MCF 10A (cell line): ENCODE measurements at regions not wholly inside any gene's neighbourhood (a gene's known extent, or its start where the extent isn't known, plus 50 kb on each side); places are given as distances from the start of the nearest gene placed in this dataset.

Source experiments
- BruUV-seq: library from RNA; stranded (reverse); fragments of 400-500 nt; replicated peaks from 2 replicates; lab custom pipeline; 2021; lab: Mats Ljungman, UMichigan
- CTCF ChIA-PET: fragments of 300-600 bp; sonication (Branson Sonifier 250); formaldehyde crosslinking; extraction: SDS; loops from one replicate; lab custom pipeline; 2021; ENCODE audit warnings: antibody characterized with exemption, inconsistent platforms; lab: Yijun Ruan, JAX
- POLR2A ChIA-PET: fragments of 300-600, 350-650 bp; sonication (Branson Sonifier 250); formaldehyde crosslinking; extraction: SDS; loops from one replicate; lab custom pipeline; 2020; ENCODE audit warnings: antibody characterized with exemption, inconsistent platforms; lab: Yijun Ruan, JAX
- DNase-seq: peaks from one replicate; pipeline ENCODE4 v3.0.0-alpha.2; 2018; ENCODE audit not compliant: unreplicated experiment
- H3K27ac Mint-ChIP-seq: one replicate; pipeline ENCODE4 v1.8.0; 2022; ENCODE audit warnings: mild to moderate bottlenecking, low read depth, mixed read lengths; ENCODE audit not compliant: unreplicated experiment
- H3K27me3 Mint-ChIP-seq: one replicate; pipeline ENCODE4 v1.8.0; 2022; ENCODE audit warnings: mixed read lengths; ENCODE audit not compliant: insufficient read depth, unreplicated experiment
- H3K36me3 Mint-ChIP-seq: one replicate; pipeline ENCODE4 v1.8.0; 2022; ENCODE audit warnings: mild to moderate bottlenecking, moderate library complexity, mixed read lengths; ENCODE audit not compliant: insufficient read depth, unreplicated experiment
- H3K4me1 Mint-ChIP-seq: one replicate; pipeline ENCODE4 v1.8.0; 2022; ENCODE audit warnings: mixed read lengths; ENCODE audit not compliant: insufficient read depth, unreplicated experiment
- H3K4me3 Mint-ChIP-seq: one replicate; pipeline ENCODE4 v1.8.0; 2022; ENCODE audit warnings: mild to moderate bottlenecking, moderate library complexity, mixed read lengths; ENCODE audit not compliant: unreplicated experiment
- H3K9me3 Mint-ChIP-seq: one replicate; pipeline ENCODE4 v1.8.0; 2022; ENCODE audit warnings: mixed read lengths; ENCODE audit not compliant: unreplicated experiment
- intact Hi-C: fragments of 100-400 bp; cut with micrococcal nuclease; formaldehyde crosslinking; loops from 2 replicates; pipeline ENCODE4 v1.14.1; 2022
- TF ChIP-seq, protein P1 (sequence below): fragments of 200-600 bp; IDR thresholded peaks from one replicate; pipeline ENCODE4 v1.8.0; 2022; ENCODE audit warnings: antibody characterized with exemption, mild to moderate bottlenecking; ENCODE audit not compliant: unreplicated experiment

GRCh38 chr6:156427345-156427744 is 349.8 kb upstream of the ARID1B start:
- H3K27ac Mint-ChIP-seq, result peak overlapping the region; percentile 25
- H3K4me3 Mint-ChIP-seq, result no peak overlapping the region
- H3K27me3 Mint-ChIP-seq, result no peaks in the 10 kb centered on the region
- intact Hi-C loops, result no loop called here
- POLR2A ChIA-PET, result interaction anchor here (0.8 to 1.5 kb wide), 5 partner anchors 9 to 522 kb away, joined by 3 to 8 read pairs (median 3); no protein-coding TSS in a partner anchor
- H3K36me3 Mint-ChIP-seq, result no peaks in the 10 kb centered on the region
- H3K4me1 Mint-ChIP-seq, result peaks cover 21% of the 10 kb centered on the region
- TF ChIP-seq, protein P1, sequence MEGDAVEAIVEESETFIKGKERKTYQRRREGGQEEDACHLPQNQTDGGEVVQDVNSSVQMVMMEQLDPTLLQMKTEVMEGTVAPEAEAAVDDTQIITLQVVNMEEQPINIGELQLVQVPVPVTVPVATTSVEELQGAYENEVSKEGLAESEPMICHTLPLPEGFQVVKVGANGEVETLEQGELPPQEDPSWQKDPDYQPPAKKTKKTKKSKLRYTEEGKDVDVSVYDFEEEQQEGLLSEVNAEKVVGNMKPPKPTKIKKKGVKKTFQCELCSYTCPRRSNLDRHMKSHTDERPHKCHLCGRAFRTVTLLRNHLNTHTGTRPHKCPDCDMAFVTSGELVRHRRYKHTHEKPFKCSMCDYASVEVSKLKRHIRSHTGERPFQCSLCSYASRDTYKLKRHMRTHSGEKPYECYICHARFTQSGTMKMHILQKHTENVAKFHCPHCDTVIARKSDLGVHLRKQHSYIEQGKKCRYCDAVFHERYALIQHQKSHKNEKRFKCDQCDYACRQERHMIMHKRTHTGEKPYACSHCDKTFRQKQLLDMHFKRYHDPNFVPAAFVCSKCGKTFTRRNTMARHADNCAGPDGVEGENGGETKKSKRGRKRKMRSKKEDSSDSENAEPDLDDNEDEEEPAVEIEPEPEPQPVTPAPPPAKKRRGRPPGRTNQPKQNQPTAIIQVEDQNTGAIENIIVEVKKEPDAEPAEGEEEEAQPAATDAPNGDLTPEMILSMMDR, result no peak
- CTCF ChIA-PET, result interaction anchor here (0.5 to 1.3 kb wide), 4 partner anchors 16 to 1027 kb away, joined by 3 to 5 read pairs (median 4); no protein-coding TSS in a partner anchor
- H3K9me3 Mint-ChIP-seq, result no peaks in the 10 kb centered on the region
- DNase-seq, result peak; percentile 91
- no TSS peak for BruUV-seq

GRCh38 chr6:156425359-156426020 is 351.7 kb upstream of the ARID1B start:
- Mint-ChIP-seq H3K27me3 (no peaks in the 10 kb centered on the region), H3K4me3 (no peak overlapping the region), H3K27ac (peak overlapping the region; percentile 25), H3K36me3 (no peaks in the 10 kb centered on the region), H3K9me3 (no peaks in the 10 kb centered on the region), H3K4me1 (peaks cover 35% of the 10 kb centered on the region)
- no peak for DNase-seq
- CTCF ChIA-PET, result interaction anchor here (0.7 kb wide), 1 partner anchor 356 kb away, joined by 3 read pairs; no protein-coding TSS in a partner anchor
- TF ChIP-seq, protein P1, result no peak
- intact Hi-C loops, result no loop called here
- BruUV-seq, result no TSS peak
- POLR2A ChIA-PET, result no interaction called here

DNA sequence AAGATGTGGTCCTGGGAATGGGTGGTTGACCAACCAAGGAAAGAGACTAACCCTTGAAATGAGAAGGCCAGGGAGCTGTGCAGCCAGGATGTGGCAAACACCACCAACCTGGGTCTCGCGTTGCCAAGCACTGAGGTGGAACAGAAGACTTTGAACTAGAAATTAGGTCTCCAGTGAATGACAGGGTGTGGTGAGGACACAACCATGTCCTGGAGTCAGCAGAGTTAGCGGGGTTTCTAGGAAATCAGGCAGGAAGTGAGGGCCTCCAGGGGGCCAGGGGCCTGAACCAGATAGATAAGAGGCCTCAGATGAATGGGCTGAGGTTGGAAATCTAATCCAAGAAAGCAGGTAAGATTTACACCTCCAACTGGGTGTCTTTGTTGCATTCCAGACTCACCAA is 353.3 kb upstream of the ARID1B start:
- H3K36me3 Mint-ChIP-seq, result no peaks in the 10 kb centered on the region
- peaks cover 37% of the 10 kb centered on the region for H3K4me1 Mint-ChIP-seq
- intact Hi-C loops, result no loop called here
- TF ChIP-seq, protein P1, result no peak
- ChIA-PET POLR2A (no interaction called here), CTCF (interaction anchor here (0.7 kb wide), 2 partner anchors 108 to 323 kb away, joined by 3 to 4 read pairs; no protein-coding TSS in a partner anchor)
- no peak for DNase-seq
- H3K9me3 Mint-ChIP-seq, result no peaks in the 10 kb centered on the region
- no peak overlapping the region for H3K27ac Mint-ChIP-seq
- no peak overlapping the region for H3K4me3 Mint-ChIP-seq
- BruUV-seq, result no TSS peak
- H3K27me3 Mint-ChIP-seq, result no peaks in the 10 kb centered on the region

DNA sequence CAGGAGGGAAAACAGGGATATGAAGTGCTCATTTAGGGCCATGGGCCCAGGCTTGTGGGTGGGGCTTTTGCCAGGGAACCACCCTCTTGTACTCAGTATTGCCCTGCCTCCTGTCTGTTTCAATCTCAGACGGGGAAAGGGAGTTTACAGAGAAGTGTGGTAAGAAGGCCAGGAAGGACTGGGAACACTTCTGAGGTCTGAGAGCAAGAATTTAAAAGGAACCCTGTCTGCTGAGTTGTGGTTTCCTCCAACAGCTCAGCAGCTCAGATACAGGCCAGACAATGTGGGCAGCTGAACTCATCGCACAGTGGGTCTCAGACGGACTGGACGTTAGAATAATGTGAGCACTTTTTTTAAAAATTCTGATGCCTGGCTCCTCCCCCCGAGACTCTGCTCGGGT is 354.1 kb upstream of the ARID1B start:
- Mint-ChIP-seq H3K27me3 (no peaks in the 10 kb centered on the region), H3K27ac (no peak overlapping the region), H3K4me1 (peaks cover 37% of the 10 kb centered on the region), H3K9me3 (no peaks in the 10 kb centered on the region), H3K4me3 (no peak overlapping the region), H3K36me3 (no peaks in the 10 kb centered on the region)
- DNase-seq, result no peak
- TF ChIP-seq, protein P1, result no peak
- BruUV-seq, result no TSS peak
- ChIA-PET POLR2A (no interaction called here), CTCF (interaction anchor here (0.5 to 0.7 kb wide), 5 partner anchors 14 to 423 kb away, joined by 3 to 4 read pairs (median 3); no protein-coding TSS in a partner anchor)
- intact Hi-C loops, result no loop called here
